ENCODE measurements at regions not wholly inside any gene's neighbourhood (a gene's known extent, or its start where the extent isn't known, plus 50 kb on each side); places are given as distances from the start of the nearest gene placed in this dataset.

GRCh38 chr6:169094552-169094950 lies 159.1 kb downstream of the THBS2 start:
- TF ChIP-seq CTCF (conservative IDR thresholded peaks at IDR 0.05 in 1 of 2, IDR thresholded peaks at IDR 0.05 in 1 of 2; ENCODE audit: extremely low read depth in 1 of 2, insufficient read depth in 1 of 2, low read depth in 1 of 2, low read length in 2 of 2), result no peak
- no peak for TF ChIP-seq EZH2 (IDR thresholded peaks at IDR 0.05; ENCODE audit: borderline replicate concordance, low read length)

Data from mammary epithelial cell (primary cell).